SK-N-DZ (cell line): ENCODE measurements at regions not wholly inside any gene's neighbourhood (a gene's known extent, or its start where the extent isn't known, plus 50 kb on each side); places are given as distances from the start of the nearest gene placed in this dataset.

Experiments
- DNase-seq: peaks from one replicate; pipeline ENCODE4 v3.0.0-alpha.2; 2015; ENCODE audit warnings: low spot score

DNA sequence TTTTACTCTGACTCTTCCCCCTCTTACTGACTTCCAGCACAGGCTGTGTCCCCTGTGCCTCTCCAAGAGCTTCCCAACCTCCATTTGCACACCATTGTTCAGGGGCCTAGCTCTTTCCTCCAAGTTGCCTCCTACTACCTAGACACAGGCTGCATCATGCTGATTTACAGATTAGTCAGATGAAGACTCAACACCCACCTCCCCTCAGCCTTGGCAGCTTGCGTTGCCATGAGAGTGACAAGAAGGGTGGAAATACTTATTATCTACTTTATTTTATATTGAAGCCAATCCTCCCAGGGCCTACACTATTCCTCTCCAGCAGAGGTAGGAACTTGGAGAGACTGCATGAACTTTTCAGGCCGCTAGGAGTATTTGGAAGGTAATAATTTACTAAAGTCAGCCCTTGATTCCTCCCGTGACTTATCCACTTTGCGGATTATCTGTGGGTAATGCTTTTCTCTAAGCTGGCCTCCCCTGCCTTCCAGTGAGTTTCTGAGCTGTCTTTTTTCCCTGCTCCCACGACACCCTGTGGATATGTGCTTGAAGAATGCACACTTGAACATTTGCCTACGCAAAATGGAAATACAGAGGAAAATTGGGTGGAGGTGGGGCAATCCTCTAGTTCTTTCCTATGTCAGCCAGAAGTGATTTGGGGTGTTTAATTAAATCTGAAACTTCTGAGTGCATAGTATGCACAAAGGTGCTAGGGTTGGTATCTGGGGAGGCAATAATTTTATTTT, 74.1 kb upstream of the TMEM164 start:
- no peak for DNase-seq

GRCh38 chrX:109931677-109932076, 71.2 kb upstream of the TMEM164 start:
- DNase-seq = no peak

- no peak for DNase-seq
Measured at GRCh38 chrX:109934434-109934833, 68.5 kb upstream of the TMEM164 start.

DNA sequence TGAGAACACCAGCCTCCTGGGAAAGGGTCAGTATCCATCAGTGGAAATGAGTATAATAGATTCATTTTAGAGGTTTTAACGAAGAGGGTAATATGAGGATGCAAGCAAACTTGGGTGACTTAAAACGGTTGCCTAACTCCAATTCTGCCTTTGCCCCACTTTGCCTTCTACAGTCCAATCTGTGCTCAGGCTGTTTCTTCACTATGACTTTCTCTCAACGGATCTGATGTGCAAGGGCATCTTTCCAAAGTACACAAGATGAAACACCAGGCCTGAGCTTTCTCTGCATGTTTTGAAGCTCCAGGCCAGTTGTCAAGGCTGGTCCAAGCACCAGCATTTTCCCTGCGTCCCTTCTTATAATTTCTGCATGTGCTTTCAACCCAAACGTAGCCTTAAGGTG, 68.0 kb upstream of the TMEM164 start:
- no peak for DNase-seq

GRCh38 chrX:109936114-109936513, 66.8 kb upstream of the TMEM164 start:
- no peak for DNase-seq

GRCh38 chrX:109936598-109936997, 66.3 kb upstream of the TMEM164 start:
- DNase-seq = no peak

GRCh38 chrX:109939498-109939897, 63.4 kb upstream of the TMEM164 start:
- no peak for DNase-seq

DNA sequence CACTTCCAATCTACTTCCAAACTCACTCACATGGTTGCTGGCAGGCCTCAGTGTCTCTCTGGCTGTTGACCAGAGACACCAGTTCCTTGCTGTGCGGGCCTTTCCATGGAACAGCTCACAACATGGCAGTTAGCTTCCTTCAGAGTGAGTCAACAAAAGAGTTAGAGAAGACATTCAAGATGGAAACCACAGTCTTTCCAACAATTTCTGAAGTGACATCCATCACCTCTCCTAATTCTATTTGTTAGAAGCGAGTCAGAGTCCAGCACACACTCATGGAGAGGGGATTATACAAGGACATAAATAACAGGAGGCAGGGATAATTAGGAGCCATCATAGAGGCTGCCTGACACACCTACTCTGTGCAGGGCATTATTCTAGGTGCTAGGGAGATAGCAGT, 62.5 kb upstream of the TMEM164 start:
- no peak for DNase-seq

GRCh38 chrX:109943092-109943739, 59.7 kb upstream of the TMEM164 start:
- no peak for DNase-seq

- peak; percentile 4 for DNase-seq
Measured at GRCh38 chrX:109943740-109944092, 59.2 kb upstream of the TMEM164 start.

GRCh38 chrX:109952050-109952449, 50.9 kb upstream of the TMEM164 start:
- no peak for DNase-seq

GRCh38 chrX:109952985-109953905, 49.7 kb upstream of the TMEM164 start:
- no peak for DNase-seq
